ENCODE measurements at regions not wholly inside any gene's neighbourhood (a gene's known extent, or its start where the extent isn't known, plus 50 kb on each side); places are given as distances from the start of the nearest gene placed in this dataset.

- no peaks in the 10 kb centered on the region for H3K79me2 ChIP-seq (ENCODE audit: control insufficient read depth, insufficient read depth, low read length)
- peaks cover 0 to 2% of the 10 kb centered on the region in 2 experiments for H3K27me3 ChIP-seq (ENCODE audit: control insufficient read depth in 2 of 2, insufficient read depth in 2 of 2, low read length in 2 of 2)
- TF ChIP-seq GATA2 (IDR thresholded peaks at IDR 0.05; ENCODE audit: insufficient read depth, insufficient read length, low read depth, low read length) (no peak), POLR2A (IDR thresholded peaks at IDR 0.05; ENCODE audit: low read depth, low read length) (no peak), MAX (IDR thresholded peaks at IDR 0.05; ENCODE audit: insufficient read depth, insufficient read length) (no peak), POLR2AphosphoS5 (IDR thresholded peaks at IDR 0.05; ENCODE audit: insufficient read depth, low read depth, low read length) (no peak), EZH2 (IDR thresholded peaks at IDR 0.05; ENCODE audit: borderline replicate concordance, low read depth, low read length, severe bottlenecking) (no peak), JUN (IDR thresholded peaks at IDR 0.05; ENCODE audit: borderline replicate concordance, insufficient read depth, insufficient read length, low read depth) (no peak)
- H3K9me3 ChIP-seq (replicated peaks; ENCODE audit: control insufficient read depth, insufficient read depth, low read length): no peaks in the 10 kb centered on the region
- no peaks in the 10 kb centered on the region for H3K9me1 ChIP-seq (replicated peaks; ENCODE audit: control insufficient read depth, extremely low read depth, insufficient read depth, low read length)
- H3K4me3 ChIP-seq (replicated peaks in 1 of 3; ENCODE audit: insufficient read depth in 1 of 3, low read depth in 1 of 3, low read length in 3 of 3): no peak overlapping the region
- ChIA-PET POLR2A (no interaction called here), CTCF (interaction anchor here (1.6 kb wide), 1 partner anchor 12 kb away, joined by 3 read pairs; no protein-coding TSS in a partner anchor)
- H3K36me3 ChIP-seq (ENCODE audit: control insufficient read depth in 2 of 2, extremely low read depth in 1 of 2, insufficient read depth in 2 of 2, low read length in 2 of 2): no peaks in the 10 kb centered on the region
- intact Hi-C loops (cut with micrococcal nuclease) (no loop called here), dilution Hi-C loops (cut with MboI; ENCODE audit: extremely low pct_ligation_motif_present, low sequenced_read_pairs) (no loop called here)
- no peak overlapping the region for H3K4me2 ChIP-seq (ENCODE audit: insufficient read depth, low read length)
- FAIRE-seq (no peak), DNase-seq (ENCODE audit: low read depth, low spot score) (no peak)
- no peak overlapping the region for H3K27ac ChIP-seq (ENCODE audit: insufficient read depth, low read depth, low read length)
- no peak overlapping the region for H3K9ac ChIP-seq (replicated peaks; ENCODE audit: extremely low read depth, insufficient read depth, low read length)
- no peak overlapping the region for H2AFZ ChIP-seq (ENCODE audit: low read depth, low read length)
- BruUV-seq (replicated peaks): no TSS peak
- H4K20me1 ChIP-seq (replicated peaks; ENCODE audit: control insufficient read depth, extremely low read depth, insufficient read depth, low read length): no peaks in the 10 kb centered on the region
- H3K4me1 ChIP-seq (ENCODE audit: control insufficient read depth, extremely low read depth, insufficient read depth, low read length): no peaks in the 10 kb centered on the region
Observed at GRCh38 chr12:77600468-77600843, 230.2 kb upstream of the NAV3 start.

- Histone ChIP-seq H3K79me2 (ENCODE audit: control insufficient read depth, insufficient read depth, low read length) (no peaks in the 10 kb centered on the region), H4K20me1 (replicated peaks; ENCODE audit: control insufficient read depth, extremely low read depth, insufficient read depth, low read length) (no peaks in the 10 kb centered on the region), H3K4me3 (replicated peaks in 1 of 3; ENCODE audit: insufficient read depth in 1 of 3, low read depth in 1 of 3, low read length in 3 of 3) (no peak overlapping the region), H3K9me3 (replicated peaks; ENCODE audit: control insufficient read depth, insufficient read depth, low read length) (no peaks in the 10 kb centered on the region), H3K27ac (ENCODE audit: insufficient read depth, low read depth, low read length) (no peak overlapping the region), H3K4me2 (ENCODE audit: insufficient read depth, low read length) (no peak overlapping the region), H3K4me1 (ENCODE audit: control insufficient read depth, extremely low read depth, insufficient read depth, low read length) (no peaks in the 10 kb centered on the region), H3K27me3 (ENCODE audit: control insufficient read depth in 2 of 2, insufficient read depth in 2 of 2, low read length in 2 of 2) (peaks cover 0 to 2% of the 10 kb centered on the region in 2 experiments), H2AFZ (ENCODE audit: low read depth, low read length) (no peak overlapping the region), H3K9me1 (replicated peaks; ENCODE audit: control insufficient read depth, extremely low read depth, insufficient read depth, low read length) (no peaks in the 10 kb centered on the region), H3K9ac (replicated peaks; ENCODE audit: extremely low read depth, insufficient read depth, low read length) (no peak overlapping the region), H3K36me3 (ENCODE audit: control insufficient read depth in 2 of 2, extremely low read depth in 1 of 2, insufficient read depth in 2 of 2, low read length in 2 of 2) (no peaks in the 10 kb centered on the region)
- POLR2A ChIA-PET: no interaction called here
- dilution Hi-C loops (cut with MboI; ENCODE audit: extremely low pct_ligation_motif_present, low sequenced_read_pairs): no loop called here
- intact Hi-C loops (cut with micrococcal nuclease): no loop called here
- TF ChIP-seq POLR2A (IDR thresholded peaks at IDR 0.05; ENCODE audit: low read depth, low read length) (no peak), MAX (IDR thresholded peaks at IDR 0.05; ENCODE audit: insufficient read depth, insufficient read length) (no peak), POLR2AphosphoS5 (IDR thresholded peaks at IDR 0.05; ENCODE audit: insufficient read depth, low read depth, low read length) (no peak), GATA2 (IDR thresholded peaks at IDR 0.05; ENCODE audit: insufficient read depth, insufficient read length, low read depth, low read length) (no peak), EZH2 (IDR thresholded peaks at IDR 0.05; ENCODE audit: borderline replicate concordance, low read depth, low read length, severe bottlenecking) (no peak), JUN (IDR thresholded peaks at IDR 0.05; ENCODE audit: borderline replicate concordance, insufficient read depth, insufficient read length, low read depth) (no peak), MYC (IDR thresholded peaks at IDR 0.05; ENCODE audit: low read depth, low read length) (no peak), FOS (IDR thresholded peaks at IDR 0.05; ENCODE audit: borderline replicate concordance, insufficient read depth, low read length) (no peak), CTCF (IDR thresholded peaks at IDR 0.05; ENCODE audit: extremely low read depth in 1 of 2, insufficient read depth in 1 of 2, low read depth in 1 of 2, low read length in 2 of 2) (no peak)
- DNase-seq (ENCODE audit: low read depth, low spot score) (no peak), FAIRE-seq (no peak)
- CTCF ChIA-PET: interaction anchor here (0.7 to 1.6 kb wide), 2 partner anchors 12 to 17 kb away, joined by 3 read pairs; no protein-coding TSS in a partner anchor
- no TSS peak for BruUV-seq (replicated peaks)
Observed at GRCh38 chr12:77599782-77600467, 230.8 kb upstream of the NAV3 start.

Data from endothelial cell of umbilical vein (primary cell).